ENCODE measurements at regions not wholly inside any gene's neighbourhood (a gene's known extent, or its start where the extent isn't known, plus 50 kb on each side); places are given as distances from the start of the nearest gene placed in this dataset.
"Not testable (repeated sequence)": the region's sequence is repeated elsewhere in the genome, so short reads cannot be mapped to it uniquely, and the experiment has no call there.

DNA sequence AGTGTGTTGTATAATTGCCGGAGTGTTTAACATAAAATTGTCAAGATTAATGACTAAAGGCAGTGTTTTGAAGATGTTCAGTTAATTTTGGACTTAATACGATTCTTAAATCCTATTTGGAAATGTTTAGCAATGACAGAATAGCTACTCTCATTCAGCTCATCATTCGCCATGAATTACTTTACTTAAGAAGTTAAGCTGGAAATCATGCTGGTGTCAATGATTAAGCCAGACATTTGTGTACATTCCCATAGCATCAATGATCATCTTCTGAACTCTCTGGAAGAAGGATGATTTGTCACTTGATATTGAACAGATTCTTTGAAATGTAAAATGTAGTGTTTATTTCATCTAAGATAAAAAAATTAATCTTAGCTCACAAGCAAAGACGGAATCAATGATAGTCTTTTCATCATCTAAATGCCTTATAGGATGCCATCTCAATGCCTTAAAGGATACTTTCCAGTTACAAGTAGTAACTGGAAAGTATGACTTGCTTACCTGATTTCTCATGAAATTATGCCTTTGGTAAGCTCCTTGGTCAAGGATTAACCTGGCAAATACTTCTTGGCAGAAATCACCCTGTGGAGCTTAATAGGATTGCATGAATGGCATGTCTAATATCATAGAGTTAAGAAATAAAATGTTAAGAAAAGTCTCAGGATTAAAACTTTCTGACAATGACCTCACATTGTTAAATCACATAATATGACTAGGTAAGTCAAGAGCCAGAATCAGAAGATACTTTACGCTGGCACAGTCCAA, 515.5 kb upstream of the AGA start:
- no peak for DNase-seq

- no peak for DNase-seq
Measured at GRCh38 chr4:177960566-177960965, 518.3 kb upstream of the AGA start.

- no peak for DNase-seq
Measured at GRCh38 chr4:177961761-177962380, 519.6 kb upstream of the AGA start.

- no peak for DNase-seq
Measured at GRCh38 chr4:177964061-177964460, 521.8 kb upstream of the AGA start.

- DNase-seq: no peak
Measured at GRCh38 chr4:177964693-177965168, 522.5 kb upstream of the AGA start.

DNA sequence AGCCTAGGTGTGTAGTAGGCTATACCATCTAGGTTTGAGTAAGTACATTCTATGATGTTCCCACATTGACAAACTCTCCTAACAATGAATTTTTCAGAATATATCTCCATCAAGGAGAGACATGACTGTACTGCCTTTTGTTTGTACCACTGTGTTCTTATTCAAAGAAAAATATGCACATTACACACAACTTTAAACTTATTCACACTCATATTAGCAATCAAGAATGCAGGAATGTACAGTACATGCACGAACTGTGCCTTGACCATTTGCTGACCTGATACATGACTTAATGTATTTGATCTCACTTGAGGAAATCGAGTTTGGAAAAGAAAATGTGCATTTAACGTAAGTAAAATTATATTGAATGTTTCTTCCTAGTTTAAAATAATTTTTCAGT, 525.1 kb upstream of the AGA start:
- DNase-seq: no peak

GRCh38 chr4:177968817-177969442, 526.7 kb upstream of the AGA start:
- no peak for DNase-seq

GRCh38 chr4:177974461-177974860, 532.2 kb upstream of the AGA start:
- DNase-seq: no peak

- no peak for DNase-seq
Measured at GRCh38 chr4:177975315-177975987, 533.2 kb upstream of the AGA start.

DNA sequence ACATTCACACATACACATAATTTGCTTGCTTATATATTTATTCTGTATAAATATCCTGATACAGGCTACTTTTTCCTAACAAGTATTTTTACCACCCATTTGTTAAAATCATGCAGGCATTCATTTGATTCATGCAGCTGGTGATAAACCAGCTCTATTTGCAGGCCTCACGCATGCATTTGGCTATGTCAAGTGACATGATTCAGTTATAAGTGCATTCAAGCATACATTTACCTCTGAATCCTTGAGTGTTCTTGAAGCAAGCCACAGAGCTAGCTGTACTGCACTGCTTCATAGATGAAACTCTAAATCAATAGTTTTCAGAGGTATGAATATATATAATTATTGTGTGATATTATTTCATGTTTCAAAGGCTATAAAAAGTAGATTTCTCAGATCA, 544.0 kb upstream of the AGA start:
- no peak for DNase-seq

DNA sequence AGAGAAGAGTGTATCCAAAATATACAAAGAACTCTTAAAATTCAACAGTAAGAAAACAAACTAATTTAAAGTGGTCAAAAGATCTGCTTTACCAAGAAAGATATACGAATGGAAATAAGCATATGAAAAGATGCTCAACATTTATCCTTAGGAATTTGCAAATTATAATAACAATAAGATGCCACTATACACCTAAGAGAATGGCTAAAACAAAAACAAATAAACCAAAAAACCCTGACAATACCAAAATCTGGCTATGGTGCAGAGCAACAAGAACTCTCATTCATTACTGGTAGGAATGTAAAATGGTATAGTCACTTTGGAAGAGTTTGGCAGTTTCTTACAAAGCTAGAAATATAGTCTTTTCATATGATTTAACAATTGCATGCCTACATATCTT, 545.7 kb upstream of the AGA start:
- no peak for DNase-seq

DNA sequence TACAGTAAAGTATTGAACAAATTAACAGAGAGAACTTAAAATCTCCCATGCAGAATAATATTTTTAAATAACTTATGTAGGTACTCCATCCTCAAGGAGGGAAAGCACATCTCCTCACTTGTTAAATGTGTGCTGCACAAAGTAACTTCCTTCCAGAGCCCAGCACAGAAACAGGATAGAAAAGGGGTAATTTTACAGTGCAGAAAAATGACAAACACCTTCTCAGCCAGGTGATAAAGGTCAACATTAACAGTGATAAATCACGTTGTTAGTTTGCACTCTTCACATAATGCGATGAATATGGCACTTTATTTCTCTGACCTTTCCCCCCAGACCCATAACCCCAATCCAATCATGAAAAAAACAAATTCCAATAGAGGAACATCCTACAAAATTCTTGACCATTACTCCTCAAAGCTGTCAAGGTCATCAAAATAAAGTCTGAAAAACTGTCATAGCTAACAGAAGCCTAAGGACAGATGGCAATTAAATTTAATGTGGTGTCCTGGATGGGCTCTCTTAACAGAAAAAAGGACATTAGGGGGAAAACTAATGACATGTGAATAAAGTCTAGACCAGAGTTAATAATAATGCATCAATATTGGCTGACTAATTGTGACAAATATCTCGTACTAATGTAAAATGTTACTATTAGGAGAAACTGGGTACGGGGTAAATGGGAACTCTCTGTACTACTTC, 547.4 kb upstream of the AGA start:
- DNase-seq: no peak

GRCh38 chr4:178003098-178003657, 560.9 kb upstream of the AGA start:
- no peak for DNase-seq

DNA sequence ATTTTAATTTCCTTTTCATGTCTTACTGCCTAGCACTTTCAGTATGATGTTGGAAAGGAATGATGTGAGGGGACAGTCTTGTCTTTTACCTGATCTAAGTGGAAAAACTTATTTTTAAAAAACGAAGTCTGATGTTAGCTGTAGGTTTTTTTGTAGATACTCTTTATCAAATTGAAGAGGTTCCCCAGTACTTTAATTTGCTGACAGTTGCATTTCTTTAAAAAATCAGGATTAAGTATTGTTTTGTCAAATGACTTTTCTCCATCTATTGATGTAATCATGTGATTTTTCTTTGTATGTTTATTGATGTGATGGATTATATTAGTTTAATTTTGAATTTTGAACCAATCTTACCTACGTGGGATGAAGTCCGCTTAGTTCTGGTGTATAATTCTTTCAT, 568.4 kb upstream of the AGA start:
- no peak for DNase-seq

GRCh38 chr4:178015046-178015445, 572.8 kb upstream of the AGA start:
- DNase-seq: not testable (repeated sequence)

DNA sequence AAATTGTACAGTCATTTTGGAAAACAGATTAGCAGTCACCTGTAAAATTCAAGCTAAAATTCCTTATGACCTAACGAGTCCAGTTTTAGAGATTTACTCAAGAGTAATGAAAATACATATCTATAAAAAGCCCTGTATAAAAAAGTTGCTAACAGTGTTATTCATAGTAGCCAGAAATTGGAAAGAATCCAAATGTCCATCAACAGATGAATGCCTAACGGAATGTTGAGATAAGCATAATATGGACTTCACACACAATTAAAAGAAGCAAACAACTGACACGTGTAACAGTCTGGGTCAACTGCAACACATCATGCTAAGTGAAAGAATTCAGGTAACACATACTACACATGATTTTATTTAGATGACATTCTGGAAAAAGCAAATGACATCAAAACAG, 584.8 kb upstream of the AGA start:
- no peak for DNase-seq

GRCh38 chr4:178027796-178028195, 585.6 kb upstream of the AGA start:
- no peak for DNase-seq

- DNase-seq: no peak
Measured at GRCh38 chr4:178028481-178028880, 586.2 kb upstream of the AGA start.

DNA sequence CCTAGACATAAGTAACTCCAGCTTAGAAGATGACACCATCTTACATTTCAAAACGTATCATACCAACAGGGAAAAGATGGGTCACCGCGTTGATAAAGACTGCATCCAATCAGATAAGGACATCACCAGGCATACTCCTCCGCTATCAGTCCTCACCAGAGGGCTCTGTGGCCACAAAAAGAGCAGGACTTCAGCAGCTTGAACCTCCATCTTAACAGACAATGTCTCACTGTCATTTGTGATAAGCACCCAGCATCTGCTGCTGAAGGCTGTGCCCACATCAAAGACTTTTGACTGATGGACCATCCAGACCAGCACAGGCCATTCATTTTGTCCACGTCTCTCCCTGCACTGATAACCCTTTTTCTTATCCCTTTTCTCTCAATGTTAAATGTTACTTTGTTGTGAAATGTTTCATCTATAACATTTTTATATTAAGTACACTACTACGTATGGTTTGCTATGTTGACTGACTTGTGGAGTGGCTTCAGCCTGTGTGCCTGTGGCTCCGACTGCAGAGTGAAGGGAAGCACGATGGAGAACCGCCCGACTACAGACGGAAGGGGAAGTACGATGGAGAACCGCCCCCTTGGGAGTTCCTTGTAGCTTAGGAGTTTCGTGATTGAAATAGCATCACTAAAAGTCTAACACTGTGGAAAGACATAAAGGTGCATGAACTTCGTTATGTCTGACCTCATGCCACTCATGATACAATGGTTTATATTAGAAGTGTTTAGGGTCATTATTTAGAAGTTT, 595.4 kb upstream of the AGA start:
- DNase-seq: no peak

GRCh38 chr4:178056996-178057395, 614.8 kb upstream of the AGA start:
- DNase-seq: no peak

- no peak for DNase-seq
Measured at GRCh38 chr4:178063568-178063967, 621.3 kb upstream of the AGA start.
